ENCODE measurements at regions not wholly inside any gene's neighbourhood (a gene's known extent, or its start where the extent isn't known, plus 50 kb on each side); places are given as distances from the start of the nearest gene placed in this dataset.
A peak's percentile ranks its signal among the peaks of the same experiment; 100 is the strongest.
"Not testable (repeated sequence)": the region's sequence is repeated elsewhere in the genome, so short reads cannot be mapped to it uniquely, and the experiment has no call there.

DNA sequence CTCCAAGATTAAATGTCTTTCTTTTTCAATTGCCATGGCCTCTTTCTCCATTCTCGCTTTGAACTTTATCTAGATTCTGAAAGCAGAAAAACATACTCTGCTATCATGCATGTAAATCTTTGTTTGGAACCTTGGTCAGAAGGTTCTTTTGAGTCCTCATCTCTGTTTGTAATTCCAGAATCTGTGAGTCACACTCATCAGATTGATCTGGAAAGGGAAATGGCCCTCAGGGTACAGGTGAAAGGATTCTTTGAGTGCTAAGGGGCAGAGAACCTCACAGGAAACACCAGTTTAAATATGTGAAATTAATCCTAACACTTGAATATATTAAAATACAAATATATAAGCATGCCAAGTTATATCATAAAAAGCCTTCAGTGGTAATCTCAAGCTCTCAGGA, 211.0 kb upstream of the ADGRL3 start:
- in situ Hi-C loops (cut with HindIII; ENCODE audit: low pct_ligation_motif_present, low sequenced_read_pairs) = no loop called here
- DNase-seq = no peak
- TF ChIP-seq CTCF (IDR thresholded peaks at IDR 0.05; ENCODE audit: low read depth, low read length, missing control alignments) = no peak
- Histone ChIP-seq H3K4me3 (ENCODE audit: low read depth, low read length) (no peak overlapping the region), H3K36me3 (replicated peaks) (no peaks in the 10 kb centered on the region), H3K27me3 (replicated peaks) (no peaks in the 10 kb centered on the region), H3K27ac (no peak overlapping the region)

- no peaks in the 10 kb centered on the region for H3K36me3 ChIP-seq (replicated peaks)
- no peak overlapping the region for H3K4me3 ChIP-seq (ENCODE audit: low read depth, low read length)
- in situ Hi-C loops (cut with HindIII; ENCODE audit: low pct_ligation_motif_present, low sequenced_read_pairs) = no loop called here
- DNase-seq = peak; percentile 82
- no peaks in the 10 kb centered on the region for H3K27me3 ChIP-seq (replicated peaks)
- no peak overlapping the region for H3K27ac ChIP-seq
- TF ChIP-seq CTCF (IDR thresholded peaks at IDR 0.05; ENCODE audit: low read depth, low read length, missing control alignments) = no peak
Observed at GRCh38 chr4:60992037-60992436, 208.1 kb upstream of the ADGRL3 start.

GRCh38 chr4:61003301-61003700, 196.8 kb upstream of the ADGRL3 start:
- H3K36me3 ChIP-seq (replicated peaks) = no peaks in the 10 kb centered on the region
- H3K27ac ChIP-seq = no peak overlapping the region
- no peak for TF ChIP-seq CTCF (IDR thresholded peaks at IDR 0.05; ENCODE audit: low read depth, low read length, missing control alignments)
- no peak overlapping the region for H3K4me3 ChIP-seq (ENCODE audit: low read depth, low read length)
- in situ Hi-C loops (cut with HindIII; ENCODE audit: low pct_ligation_motif_present, low sequenced_read_pairs) = no loop called here
- H3K27me3 ChIP-seq (replicated peaks) = no peaks in the 10 kb centered on the region
- peak; percentile 14 for DNase-seq

DNA sequence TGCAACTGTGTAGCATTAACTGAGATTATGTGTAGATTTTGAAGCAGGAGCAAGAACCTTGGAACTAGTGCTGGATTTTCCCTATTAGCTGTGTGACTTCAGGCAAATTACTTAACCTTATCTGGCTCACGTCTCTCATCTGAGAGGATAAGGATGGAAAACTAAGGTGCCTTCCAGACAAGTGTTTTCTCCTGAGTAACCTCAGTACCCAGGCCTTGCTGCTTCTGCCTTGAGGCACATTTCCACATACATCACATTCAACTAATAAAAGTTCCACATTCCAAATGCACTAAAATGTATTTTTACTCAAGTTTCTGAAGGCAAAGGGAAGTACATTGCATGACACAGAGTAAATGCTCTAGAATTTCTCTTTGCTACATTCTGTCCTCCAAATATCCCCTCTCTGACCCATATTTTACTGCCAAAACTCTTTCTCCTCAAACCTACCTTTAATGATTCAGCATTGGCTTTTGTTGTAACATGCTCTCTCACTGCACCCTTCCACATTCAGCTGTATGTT, 195.4 kb upstream of the ADGRL3 start:
- in situ Hi-C loops (cut with HindIII; ENCODE audit: low pct_ligation_motif_present, low sequenced_read_pairs) = no loop called here
- Histone ChIP-seq H3K27me3 (replicated peaks) (no peaks in the 10 kb centered on the region), H3K27ac (no peak overlapping the region), H3K4me3 (ENCODE audit: low read depth, low read length) (no peak overlapping the region), H3K36me3 (replicated peaks) (no peaks in the 10 kb centered on the region)
- TF ChIP-seq CTCF (IDR thresholded peaks at IDR 0.05; ENCODE audit: low read depth, low read length, missing control alignments) = no peak
- DNase-seq = no peak

DNA sequence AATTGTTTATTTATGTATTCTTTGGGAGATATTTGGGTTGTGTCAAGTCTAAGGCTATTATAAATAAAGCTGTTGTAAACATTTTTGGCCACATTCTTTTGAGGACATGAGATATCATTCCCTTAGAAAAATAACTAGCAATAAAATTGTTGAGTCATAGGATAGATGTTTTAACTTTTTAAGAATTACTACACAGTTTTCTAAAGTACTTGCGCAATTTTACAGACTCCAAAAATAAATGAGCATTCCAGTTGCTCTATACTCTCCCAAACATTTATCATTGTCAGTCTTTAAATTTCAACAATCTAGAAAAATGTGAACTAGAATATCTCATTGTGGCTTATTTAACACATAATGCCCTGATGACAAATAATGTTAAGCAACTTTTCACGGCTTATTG, 189.1 kb upstream of the ADGRL3 start:
- no peak for DNase-seq
- H3K27me3 ChIP-seq (replicated peaks) = no peaks in the 10 kb centered on the region
- no peak for TF ChIP-seq CTCF (IDR thresholded peaks at IDR 0.05; ENCODE audit: low read depth, low read length, missing control alignments)
- no peak overlapping the region for H3K4me3 ChIP-seq (ENCODE audit: low read depth, low read length)
- no peak overlapping the region for H3K27ac ChIP-seq
- in situ Hi-C loops (cut with HindIII; ENCODE audit: low pct_ligation_motif_present, low sequenced_read_pairs) = no loop called here
- H3K36me3 ChIP-seq (replicated peaks) = no peaks in the 10 kb centered on the region

GRCh38 chr4:61011936-61012335, 188.2 kb upstream of the ADGRL3 start:
- H3K4me3 ChIP-seq (ENCODE audit: low read depth, low read length); H3K27ac ChIP-seq; in situ Hi-C loops (cut with HindIII; ENCODE audit: low pct_ligation_motif_present, low sequenced_read_pairs): not testable (repeated sequence)

More at GRCh38 chr4:61011936-61012335, 188.2 kb upstream of the ADGRL3 start:
- H3K27me3 ChIP-seq (replicated peaks); H3K36me3 ChIP-seq (replicated peaks); DNase-seq: not testable (repeated sequence)
